OCI-LY3 (cell line): ENCODE measurements at regions not wholly inside any gene's neighbourhood (a gene's known extent, or its start where the extent isn't known, plus 50 kb on each side); places are given as distances from the start of the nearest gene placed in this dataset.

Experiments used
- H2AFZ ChIP-seq: fragments of 200-600, 300-600 bp; shearing (Covaris generic); 2 replicates; pipeline ENCODE4 v1.6.0; 2014; ENCODE audit warnings: antibody characterized with exemption, low read depth, low read length
- H3K27ac ChIP-seq: fragments of 200-600, 300-600 bp; sonication (generic); 2 replicates; pipeline ENCODE4 v1.5.1; 2014; ENCODE audit warnings: mild to moderate bottlenecking, low read length, moderate library complexity, mixed read lengths
- H3K27me3 ChIP-seq: fragments of 200-600, 300-600 bp; sonication (generic); 2 replicates; pipeline ENCODE4 v1.6.1; 2014; ENCODE audit warnings: low read depth, low read length, mixed read lengths
- H3K36me3 ChIP-seq: fragments of 200-600, 300-600 bp; sonication (generic); replicated peaks from 2 replicates; pipeline ENCODE3; 2014; ENCODE audit warnings: low read depth, low read length, mixed read lengths
- H3K4me1 ChIP-seq: fragments of 300-600, 200-600 bp; sonication (generic); 2 replicates; pipeline ENCODE4 v1.6.1; 2014; ENCODE audit warnings: low read length, mixed read lengths
- H3K4me2 ChIP-seq: fragments of 200-600, 300-600 bp; sonication (generic); 2 replicates; pipeline ENCODE4 v1.6.1; 2014; ENCODE audit warnings: low read length, mixed read lengths
- H3K4me3 ChIP-seq: fragments of 300-600, 200-600 bp; sonication (generic); 2 replicates; pipeline ENCODE4 v1.5.1; 2014; ENCODE audit warnings: antibody characterized with exemption, mild to moderate bottlenecking, low read length, moderate library complexity
- H3K79me2 ChIP-seq: fragments of 300-600, 200-600 bp; shearing (Covaris generic); 2 replicates; pipeline ENCODE4 v1.6.1; 2014; ENCODE audit warnings: mild to moderate bottlenecking, low read length, mixed read lengths
- H3K9ac ChIP-seq: fragments of 300-600, 200-600 bp; shearing (Covaris generic); 2 replicates; pipeline ENCODE4 v1.6.0; 2014; ENCODE audit warnings: mild to moderate bottlenecking, low read length, moderate library complexity
- H3K9me3 ChIP-seq: fragments of 200-600, 300-600 bp; shearing (Covaris generic); 2 replicates; pipeline ENCODE4 v1.6.1; 2014; ENCODE audit warnings: low read length, mixed read lengths; ENCODE audit not compliant: insufficient read depth
- H4K20me1 ChIP-seq: fragments of 200-600, 300-600 bp; sonication (generic); 2 replicates; pipeline ENCODE4 v1.6.1; 2016; ENCODE audit warnings: low read length, mixed read lengths; ENCODE audit not compliant: insufficient read depth
- CTCF ChIP-seq: fragments of 200-600, 300-600 bp; sonication (generic); IDR thresholded peaks from 2 replicates; pipeline ENCODE4 v1.5.1; 2014; ENCODE audit warnings: antibody characterized with exemption, low read length, low read depth
- EZH2phosphoT487 ChIP-seq: fragments of 200-600 bp; shearing (Covaris generic); IDR thresholded peaks from 2 replicates; pipeline ENCODE4 v1.6.1; 2018; ENCODE audit warnings: antibody characterized with exemption, mixed run types, low read depth

- TF ChIP-seq CTCF (no peak), EZH2phosphoT487 (no peak)
- Histone ChIP-seq H3K9me3 (no peaks in the 10 kb centered on the region), H3K4me3 (no peak overlapping the region), H3K27ac (no peak overlapping the region), H2AFZ (no peak overlapping the region), H3K36me3 (no peaks in the 10 kb centered on the region), H3K9ac (no peak overlapping the region), H3K79me2 (no peaks in the 10 kb centered on the region), H4K20me1 (no peaks in the 10 kb centered on the region), H3K27me3 (no peaks in the 10 kb centered on the region), H3K4me1 (no peaks in the 10 kb centered on the region), H3K4me2 (no peak overlapping the region)
Observed at GRCh38 chr2:176585291-176585690, 316.0 kb downstream of the MTX2 start.

- TF ChIP-seq EZH2phosphoT487 (no peak), CTCF (no peak)
- Histone ChIP-seq H3K4me1 (no peaks in the 10 kb centered on the region), H3K27ac (no peak overlapping the region), H3K4me2 (no peak overlapping the region), H3K9me3 (no peaks in the 10 kb centered on the region), H3K4me3 (no peak overlapping the region), H3K27me3 (no peaks in the 10 kb centered on the region), H3K9ac (no peak overlapping the region), H3K79me2 (no peaks in the 10 kb centered on the region), H2AFZ (no peak overlapping the region), H3K36me3 (no peaks in the 10 kb centered on the region), H4K20me1 (no peaks in the 10 kb centered on the region)
Observed at GRCh38 chr2:176585791-176586190, 316.5 kb downstream of the MTX2 start.

- TF ChIP-seq CTCF (no peak), EZH2phosphoT487 (no peak)
Observed at GRCh38 chr2:176589287-176589686, 320.0 kb downstream of the MTX2 start.

GRCh38 chr2:176589825-176590440 is 320.7 kb downstream of the MTX2 start:
- H3K27me3 ChIP-seq = no peaks in the 10 kb centered on the region
- H3K79me2 ChIP-seq = no peaks in the 10 kb centered on the region
- H2AFZ ChIP-seq = no peak overlapping the region
- no peaks in the 10 kb centered on the region for H4K20me1 ChIP-seq
- no peaks in the 10 kb centered on the region for H3K36me3 ChIP-seq
- H3K27ac ChIP-seq = no peak overlapping the region
- no peak overlapping the region for H3K4me3 ChIP-seq
- no peaks in the 10 kb centered on the region for H3K4me1 ChIP-seq
- H3K4me2 ChIP-seq = no peak overlapping the region
- TF ChIP-seq CTCF = no peak
- no peaks in the 10 kb centered on the region for H3K9me3 ChIP-seq
- H3K9ac ChIP-seq = no peak overlapping the region

More at GRCh38 chr2:176589287-176589686, 320.0 kb downstream of the MTX2 start:
- Histone ChIP-seq H3K9me3 (no peaks in the 10 kb centered on the region), H3K27ac (no peak overlapping the region), H4K20me1 (no peaks in the 10 kb centered on the region), H3K4me3 (no peak overlapping the region), H3K4me1 (no peaks in the 10 kb centered on the region), H3K9ac (no peak overlapping the region), H3K79me2 (no peaks in the 10 kb centered on the region), H2AFZ (no peak overlapping the region), H3K36me3 (no peaks in the 10 kb centered on the region), H3K4me2 (no peak overlapping the region), H3K27me3 (no peaks in the 10 kb centered on the region)
